AG04449 (cell line): ENCODE measurements at regions not wholly inside any gene's neighbourhood (a gene's known extent, or its start where the extent isn't known, plus 50 kb on each side); places are given as distances from the start of the nearest gene placed in this dataset.
A peak's percentile ranks its signal among the peaks of the same experiment; 100 is the strongest.

Source experiments
- CTCF ChIA-PET: fragments of 350-600 bp; formaldehyde crosslinking; extraction: SDS; loops from one replicate; lab custom pipeline; 2021; ENCODE audit warnings: antibody characterized with exemption; lab: Yijun Ruan, JAX
- POLR2A ChIA-PET: fragments of 400-600, 350-600 bp; formaldehyde crosslinking; extraction: SDS; loops from one replicate; lab custom pipeline; 2020; ENCODE audit warnings: antibody characterized with exemption, inconsistent platforms; lab: Yijun Ruan, JAX
- DNase-seq: peaks from one replicate; pipeline ENCODE4 v3.0.0-alpha.2; 2010; ENCODE audit warnings: low read depth, low spot score
- H3K4me3 ChIP-seq: 2 replicates; pipeline ENCODE4 v1.5.1; 2011; ENCODE audit warnings: low read depth, mild to moderate bottlenecking, control low read depth, low read length
- TF ChIP-seq, protein P1 (sequence below): IDR thresholded peaks from one replicate; pipeline ENCODE4 v1.5.1; 2011; ENCODE audit warnings: mild to moderate bottlenecking, moderate library complexity, low read length, control low read depth, inconsistent platforms; ENCODE audit not compliant: insufficient read depth; ENCODE audit errors: missing control alignments

- TF ChIP-seq, protein P1, sequence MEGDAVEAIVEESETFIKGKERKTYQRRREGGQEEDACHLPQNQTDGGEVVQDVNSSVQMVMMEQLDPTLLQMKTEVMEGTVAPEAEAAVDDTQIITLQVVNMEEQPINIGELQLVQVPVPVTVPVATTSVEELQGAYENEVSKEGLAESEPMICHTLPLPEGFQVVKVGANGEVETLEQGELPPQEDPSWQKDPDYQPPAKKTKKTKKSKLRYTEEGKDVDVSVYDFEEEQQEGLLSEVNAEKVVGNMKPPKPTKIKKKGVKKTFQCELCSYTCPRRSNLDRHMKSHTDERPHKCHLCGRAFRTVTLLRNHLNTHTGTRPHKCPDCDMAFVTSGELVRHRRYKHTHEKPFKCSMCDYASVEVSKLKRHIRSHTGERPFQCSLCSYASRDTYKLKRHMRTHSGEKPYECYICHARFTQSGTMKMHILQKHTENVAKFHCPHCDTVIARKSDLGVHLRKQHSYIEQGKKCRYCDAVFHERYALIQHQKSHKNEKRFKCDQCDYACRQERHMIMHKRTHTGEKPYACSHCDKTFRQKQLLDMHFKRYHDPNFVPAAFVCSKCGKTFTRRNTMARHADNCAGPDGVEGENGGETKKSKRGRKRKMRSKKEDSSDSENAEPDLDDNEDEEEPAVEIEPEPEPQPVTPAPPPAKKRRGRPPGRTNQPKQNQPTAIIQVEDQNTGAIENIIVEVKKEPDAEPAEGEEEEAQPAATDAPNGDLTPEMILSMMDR, result no peak
- H3K4me3 ChIP-seq, result no peak overlapping the region
- peak; percentile 66 for DNase-seq
- ChIA-PET CTCF (interaction anchor here (1.0 kb wide), 1 partner anchor 14 kb away, joined by 3 read pairs; no protein-coding TSS in a partner anchor), POLR2A (interaction anchor here (0.8 kb wide), 1 partner anchor 87 kb away, joined by 3 read pairs; no protein-coding TSS in a partner anchor)
Measured at GRCh38 chr14:58738189-58738836, 100.6 kb downstream of the DACT1 start.

GRCh38 chr14:58738876-58739275 lies 101.1 kb downstream of the DACT1 start:
- TF ChIP-seq, protein P1, result no peak
- no peak for DNase-seq
- ChIA-PET CTCF (no interaction called here), POLR2A (no interaction called here)
- no peak overlapping the region for H3K4me3 ChIP-seq

DNA sequence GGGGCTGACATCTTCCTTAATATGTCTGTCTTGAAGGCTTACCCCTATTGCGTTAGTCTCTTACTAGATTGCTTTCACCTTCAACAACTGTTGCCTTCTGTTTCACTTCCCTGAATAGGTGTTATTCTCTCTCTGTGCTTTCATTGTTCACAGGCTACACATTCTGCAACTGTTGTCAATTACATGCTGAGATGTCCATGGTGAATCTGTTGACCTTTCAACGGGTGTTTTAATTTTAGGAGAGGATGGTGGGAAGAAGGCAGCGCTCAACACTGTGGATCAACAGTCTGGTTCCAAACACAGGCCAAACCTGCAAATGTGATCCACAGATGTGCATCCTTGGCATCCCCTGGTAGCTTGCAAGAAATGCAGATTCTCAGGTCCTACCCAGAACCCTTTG lies 101.9 kb downstream of the DACT1 start:
- no peak for DNase-seq
- CTCF ChIA-PET, result no interaction called here
- POLR2A ChIA-PET, result no interaction called here
- H3K4me3 ChIP-seq, result no peak overlapping the region
- TF ChIP-seq, protein P1, result no peak

DNA sequence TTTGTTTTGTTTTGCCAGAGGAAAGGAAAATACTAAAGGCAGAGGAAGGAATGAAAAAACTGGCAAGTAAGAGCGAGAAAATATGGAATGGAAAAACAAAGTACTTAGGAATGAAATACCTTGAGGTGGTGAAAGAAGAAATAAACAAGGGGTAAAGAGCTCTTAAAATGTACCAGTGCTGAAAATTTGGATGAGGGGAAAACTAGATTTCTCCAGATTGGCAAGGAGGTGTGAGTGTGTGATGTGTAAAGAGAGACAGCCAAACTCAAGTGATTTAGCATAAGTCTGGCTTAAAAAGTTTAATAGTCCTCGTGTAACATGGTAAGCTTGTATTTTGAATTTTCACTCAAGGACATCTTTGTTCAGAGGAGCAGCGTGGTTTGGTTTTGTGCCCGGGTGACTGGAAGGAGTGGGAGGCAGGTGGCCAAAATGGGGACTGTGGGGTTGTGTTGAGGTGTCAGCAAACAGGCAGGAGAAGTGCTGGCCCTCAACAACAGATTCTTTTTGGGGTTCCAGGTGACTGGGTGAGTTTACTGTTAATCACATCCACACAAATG lies 102.7 kb downstream of the DACT1 start:
- no peak for DNase-seq
- H3K4me3 ChIP-seq, result no peak overlapping the region
- ChIA-PET POLR2A (no interaction called here), CTCF (interaction anchor here (1.5 kb wide), 1 partner anchor 9 kb away, joined by 5 read pairs; no protein-coding TSS in a partner anchor)
- TF ChIP-seq, protein P1, result no peak

GRCh38 chr14:58744801-58745394 lies 107.1 kb downstream of the DACT1 start:
- DNase-seq, result no peak
- TF ChIP-seq, protein P1, result no peak
- POLR2A ChIA-PET, result no interaction called here
- CTCF ChIA-PET, result no interaction called here
- no peak overlapping the region for H3K4me3 ChIP-seq

GRCh38 chr14:58746261-58746660 lies 108.5 kb downstream of the DACT1 start:
- TF ChIP-seq, protein P1, result no peak
- CTCF ChIA-PET, result no interaction called here
- no peak overlapping the region for H3K4me3 ChIP-seq
- POLR2A ChIA-PET, result no interaction called here
- no peak for DNase-seq
